ENCODE measurements at regions not wholly inside any gene's neighbourhood (a gene's known extent, or its start where the extent isn't known, plus 50 kb on each side); places are given as distances from the start of the nearest gene placed in this dataset.

GRCh38 chr3:135329479-135329878 is 534.4 kb downstream of the EPHB1 start:
- TF ChIP-seq CTCF (IDR thresholded peaks at IDR 0.05; ENCODE audit: low read depth, low read length) = no peak
- TF ChIP-seq MYC (IDR thresholded peaks at IDR 0.05; ENCODE audit: low read depth, low read length) = no peak
